ENCODE measurements at regions not wholly inside any gene's neighbourhood (a gene's known extent, or its start where the extent isn't known, plus 50 kb on each side); places are given as distances from the start of the nearest gene placed in this dataset.

GRCh38 chr11:16611926-16612565, 126.4 kb upstream of the C11orf58 start:
- DNase-seq (no peak), ATAC-seq (no peak)
- peaks cover 36% of the 10 kb centered on the region for H3K4me1 ChIP-seq
- intact Hi-C loops (cut with DNase I) = no loop called here
- H3K9me3 ChIP-seq = no peaks in the 10 kb centered on the region
- no peak for TF ChIP-seq CTCF (IDR thresholded peaks at IDR 0.05)
- no peak overlapping the region for H3K27ac ChIP-seq
- H3K4me3 ChIP-seq = no peak overlapping the region
- H3K36me3 ChIP-seq = no peaks in the 10 kb centered on the region
- peaks cover 88% of the 10 kb centered on the region for H3K27me3 ChIP-seq (ENCODE audit: low read depth)

GRCh38 chr11:16611401-16611921, 127.0 kb upstream of the C11orf58 start:
- Histone ChIP-seq H3K36me3 (no peaks in the 10 kb centered on the region), H3K27ac (no peak overlapping the region), H3K4me1 (peaks cover 41% of the 10 kb centered on the region), H3K9me3 (no peaks in the 10 kb centered on the region), H3K4me3 (no peak overlapping the region), H3K27me3 (ENCODE audit: low read depth) (peaks cover 94% of the 10 kb centered on the region)
- DNase-seq (no peak), ATAC-seq (no peak)
- no peak for TF ChIP-seq CTCF (IDR thresholded peaks at IDR 0.05)
- intact Hi-C loops (cut with DNase I) = no loop called here

DNA sequence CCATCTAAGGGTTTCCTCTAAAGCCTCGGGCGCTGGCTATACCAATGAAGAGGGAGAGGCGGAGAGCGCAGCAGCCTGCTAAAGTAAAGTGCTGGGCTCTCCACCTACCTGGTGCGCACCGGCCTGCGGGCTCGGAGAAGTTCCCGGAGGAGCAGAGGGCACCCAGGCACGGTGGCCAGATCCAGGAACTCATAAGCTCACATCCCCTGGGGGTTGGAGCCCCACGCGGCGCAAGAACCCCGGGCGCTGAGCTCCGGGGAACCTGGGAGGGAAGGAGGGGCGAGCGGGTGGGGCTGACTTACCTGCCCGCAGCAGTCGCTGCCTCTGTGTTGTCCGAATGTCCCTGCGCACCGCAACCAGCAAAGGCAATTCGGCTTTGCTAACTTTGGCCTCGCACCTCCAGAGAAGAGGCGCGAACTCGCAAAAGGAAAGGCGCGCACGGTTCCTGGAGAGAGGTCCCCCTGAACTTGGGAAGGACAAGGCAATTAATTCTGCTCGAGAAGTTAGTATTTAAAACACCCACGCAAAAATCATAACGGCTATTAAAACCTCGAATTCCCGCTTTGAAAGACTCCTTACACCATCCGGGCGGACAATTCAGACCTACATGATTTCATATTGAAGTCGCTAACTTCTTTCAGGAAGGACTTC, 127.6 kb upstream of the C11orf58 start:
- Histone ChIP-seq H3K4me3 (no peak overlapping the region), H3K4me1 (peaks cover 46% of the 10 kb centered on the region), H3K36me3 (no peaks in the 10 kb centered on the region), H3K27ac (no peak overlapping the region), H3K9me3 (no peaks in the 10 kb centered on the region), H3K27me3 (ENCODE audit: low read depth) (peaks cover 97% of the 10 kb centered on the region)
- peak; percentile 34 for DNase-seq
- ATAC-seq = no peak
- intact Hi-C loops (cut with DNase I) = no loop called here
- TF ChIP-seq CTCF (IDR thresholded peaks at IDR 0.05) = no peak

DNA sequence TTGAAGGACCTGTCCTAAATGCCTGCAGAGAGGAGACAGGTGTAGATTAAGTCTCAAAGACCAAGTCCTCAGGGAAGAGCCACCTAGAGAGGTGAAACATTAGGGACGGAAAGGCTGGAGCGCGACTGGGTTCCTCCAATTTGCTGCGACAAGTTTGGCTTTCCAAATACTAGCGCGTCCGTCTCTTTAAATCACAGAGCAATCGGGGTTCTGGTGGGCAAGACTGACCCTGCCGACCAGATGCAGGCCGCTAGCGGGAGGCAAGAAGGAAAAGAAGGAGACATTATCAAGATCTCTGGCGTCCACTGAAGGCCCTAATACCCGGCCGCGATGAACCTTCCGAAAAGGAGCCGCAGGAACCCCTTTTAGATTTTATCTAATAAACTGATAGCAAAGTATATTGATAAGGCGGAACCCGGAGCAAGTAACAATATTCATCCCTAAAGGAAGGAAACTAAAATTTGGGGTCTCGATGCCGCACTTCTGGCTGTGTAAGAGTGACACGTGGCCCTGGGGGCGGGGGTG, 128.2 kb upstream of the C11orf58 start:
- ATAC-seq = no peak
- Histone ChIP-seq H3K27ac (no peak overlapping the region), H3K4me1 (peaks cover 52% of the 10 kb centered on the region), H3K9me3 (no peaks in the 10 kb centered on the region), H3K36me3 (no peaks in the 10 kb centered on the region), H3K27me3 (ENCODE audit: low read depth) (peaks cover 97% of the 10 kb centered on the region), H3K4me3 (no peak overlapping the region)
- TF ChIP-seq CTCF (IDR thresholded peaks at IDR 0.05) = no peak
- no peak for DNase-seq
- intact Hi-C loops (cut with DNase I) = no loop called here

GRCh38 chr11:16609769-16610168, 128.7 kb upstream of the C11orf58 start:
- H3K27me3 ChIP-seq (ENCODE audit: low read depth) = peaks cover 95% of the 10 kb centered on the region
- no peak for ATAC-seq
- intact Hi-C loops (cut with DNase I) = no loop called here
- H3K9me3 ChIP-seq = no peaks in the 10 kb centered on the region
- peaks cover 56% of the 10 kb centered on the region for H3K4me1 ChIP-seq
- H3K27ac ChIP-seq = no peak overlapping the region
- no peaks in the 10 kb centered on the region for H3K36me3 ChIP-seq
- TF ChIP-seq CTCF (IDR thresholded peaks at IDR 0.05) = no peak
- no peak for DNase-seq
- no peak overlapping the region for H3K4me3 ChIP-seq

All from lower lobe of right lung (tissue), 2 donors.